Right cardiac atrium (tissue), 5 donors: ENCODE measurements at regions not wholly inside any gene's neighbourhood (a gene's known extent, or its start where the extent isn't known, plus 50 kb on each side); places are given as distances from the start of the nearest gene placed in this dataset.
"Not testable (repeated sequence)": the region's sequence is repeated elsewhere in the genome, so short reads cannot be mapped to it uniquely, and the experiment has no call there.

Source experiments
- ATAC-seq, 2 donors: fragments of 200-7000 bp; cut with Tn5 transposase; one replicate each; pipeline versions ENCODE4 v1.8.0 to v1.9.1; 2020; ENCODE audit warnings: moderate library complexity in 2 of 2, mild to moderate bottlenecking in 1 of 2
- DNase-seq, 3 donors: peaks; one replicate each; pipeline ENCODE4 v3.0.0-alpha.2; 2020
- H3K27ac ChIP-seq: one replicate; pipeline ENCODE4 v1.5.1; 2013; ENCODE audit warnings: mild to moderate bottlenecking, low read length, control low read depth, moderate library complexity
- H3K27me3 ChIP-seq: one replicate; pipeline ENCODE4 v1.6.1; 2013; ENCODE audit not compliant: control insufficient read depth, insufficient read depth
- H3K4me1 ChIP-seq: one replicate; pipeline ENCODE4 v1.6.1; 2013; ENCODE audit warnings: low read length; ENCODE audit not compliant: control insufficient read depth, insufficient read depth
- H3K4me3 ChIP-seq: one replicate; pipeline ENCODE4 v1.5.1; 2013; ENCODE audit warnings: low read length, control low read depth
- H3K9me3 ChIP-seq: one replicate; pipeline ENCODE4 v1.6.1; 2013; ENCODE audit warnings: low read length; ENCODE audit not compliant: control insufficient read depth
- WGBS: extraction: QIAGEN DNeasy Blood & Tissue Kit; methylation state at CpG from one replicate; pipeline ENCODE4 v1.1.7; 2013; 5-methylcytosine and 5-hydroxymethylcytosine counted together
- intact Hi-C, 4 donors: fragments of 100-400 bp; cut with DNase I; formaldehyde crosslinking; loops; one replicate each; pipeline versions ENCODE4 v1.11.0 to v1.14.0; 2022 to 2023
- donor health status: healthy with polysubstance abuse.
- donor health status: DM: no; HTN: yes; CAD: no.
- donor health status: DM: no; HTN: no; CAD: no.
- donor health status: DM: no; HTN: yes; CAD: no; lungs with severe emphysema.
- donor health status: DM: yes; HTN: yes; CAD: no.

GRCh38 chr16:27625050-27625697, 75.2 kb downstream of the KATNIP start:
- intact Hi-C loops = no loop called here
- WGBS = 46% methylated on average over 7 of the region's 7 CpGs
- Histone ChIP-seq H3K4me3 (no peak overlapping the region), H3K27ac (peak overlapping the region; percentile 0), H3K9me3 (no peaks in the 10 kb centered on the region), H3K27me3 (no peaks in the 10 kb centered on the region), H3K4me1 (no peaks in the 10 kb centered on the region)
- ATAC-seq (peak; percentile 73 to 78), DNase-seq (peak in 1 of 3 donors; percentile 25)

- no peak for DNase-seq
- Histone ChIP-seq H3K4me3 (no peak overlapping the region), H3K27ac (no peak overlapping the region), H3K9me3 (no peaks in the 10 kb centered on the region), H3K27me3 (no peaks in the 10 kb centered on the region), H3K4me1 (no peaks in the 10 kb centered on the region)
- 80% methylated on average over 7 of the region's 7 CpGs for WGBS
- intact Hi-C loops = no loop called here
- ATAC-seq = no peak
These were observed 77.2 kb downstream of the KATNIP start for GRCh38 chr16:27627136-27627535.

GRCh38 chr16:27628241-27628942, 78.4 kb downstream of the KATNIP start:
- Histone ChIP-seq H3K4me1 (no peaks in the 10 kb centered on the region), H3K9me3 (no peaks in the 10 kb centered on the region), H3K27ac (no peak overlapping the region), H3K4me3 (no peak overlapping the region), H3K27me3 (no peaks in the 10 kb centered on the region)
- 60% methylated on average over 15 of the region's 15 CpGs for WGBS
- no peak for DNase-seq
- intact Hi-C loops = no loop called here
- ATAC-seq = peak in 1 of 2 donors; percentile 30

- H3K9me3 ChIP-seq, H3K4me3 ChIP-seq, H3K27ac ChIP-seq, intact Hi-C loops, DNase-seq, H3K27me3 ChIP-seq, H3K4me1 ChIP-seq, ATAC-seq: not testable (repeated sequence)
- WGBS = 95% methylated on average over 8 of the region's 8 CpGs
These were observed 79.1 kb downstream of the KATNIP start for GRCh38 chr16:27628943-27629462.

GRCh38 chr16:27632216-27632615, 82.3 kb downstream of the KATNIP start:
- H3K4me3 ChIP-seq = no peak overlapping the region
- no peaks in the 10 kb centered on the region for H3K9me3 ChIP-seq
- ATAC-seq (no peak), DNase-seq (no peak)
- intact Hi-C loops = loop anchor here in 2 of 4 donors (10.0 kb wide), 2 partner anchors 433 to 443 kb away; partner anchors contain the start of gene GSG1L (in 1 of the 2)
- no peaks in the 10 kb centered on the region for H3K4me1 ChIP-seq
- 96% methylated on average over 10 of the region's 10 CpGs for WGBS
- no peaks in the 10 kb centered on the region for H3K27me3 ChIP-seq
- H3K27ac ChIP-seq = no peak overlapping the region

DNA sequence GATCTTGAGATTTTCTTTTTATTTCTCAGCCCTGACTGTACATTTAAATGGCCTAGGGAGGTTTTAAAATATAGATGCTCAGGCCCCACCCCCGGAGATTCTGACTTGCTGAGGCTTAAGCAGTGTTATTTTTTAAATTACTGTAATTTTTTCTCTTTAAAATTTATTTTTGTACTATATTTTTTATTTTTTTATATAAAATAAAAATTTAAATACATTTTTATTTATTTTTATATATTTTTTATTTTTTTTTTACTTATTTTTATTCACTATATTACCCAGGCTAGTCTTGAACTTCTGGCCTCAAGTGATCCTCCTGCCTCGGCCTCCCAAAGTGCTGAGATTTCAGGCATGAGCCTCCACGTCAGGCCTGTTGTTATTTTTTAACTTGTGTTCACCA, 83.3 kb downstream of the KATNIP start:
- Histone ChIP-seq H3K27ac (no peak overlapping the region), H3K4me1 (no peaks in the 10 kb centered on the region), H3K9me3 (no peaks in the 10 kb centered on the region), H3K27me3 (no peaks in the 10 kb centered on the region), H3K4me3 (no peak overlapping the region)
- ATAC-seq (no peak), DNase-seq (no peak)
- 96% methylated on average over 3 of the region's 3 CpGs for WGBS
- intact Hi-C loops = loop anchor here in 2 of 4 donors (10.0 kb wide), 2 partner anchors 432 to 442 kb away; partner anchors contain the start of gene GSG1L (in 1 of the 2)

GRCh38 chr16:27633721-27634120, 83.8 kb downstream of the KATNIP start:
- no peak overlapping the region for H3K27ac ChIP-seq
- intact Hi-C loops = loop anchor here in 2 of 4 donors (10.0 kb wide), 2 partner anchors 431 to 441 kb away; partner anchors contain the start of gene GSG1L (in 1 of the 2)
- no peak for ATAC-seq
- H3K4me1 ChIP-seq = no peaks in the 10 kb centered on the region
- no peak for DNase-seq
- no peaks in the 10 kb centered on the region for H3K27me3 ChIP-seq
- no peaks in the 10 kb centered on the region for H3K9me3 ChIP-seq
- no peak overlapping the region for H3K4me3 ChIP-seq

GRCh38 chr16:27634779-27635178, 84.8 kb downstream of the KATNIP start:
- Histone ChIP-seq H3K4me1 (no peaks in the 10 kb centered on the region), H3K9me3 (no peaks in the 10 kb centered on the region), H3K27ac (no peak overlapping the region), H3K4me3 (no peak overlapping the region), H3K27me3 (no peaks in the 10 kb centered on the region)
- intact Hi-C loops = loop anchor here in 2 of 4 donors (10.0 kb wide), 2 partner anchors 430 to 440 kb away; partner anchors contain the start of gene GSG1L (in 1 of the 2)
- ATAC-seq (no peak), DNase-seq (no peak)
- 75% methylated on average over 8 of the region's 8 CpGs for WGBS

GRCh38 chr16:27636453-27637240, 86.7 kb downstream of the KATNIP start:
- intact Hi-C loops = loop anchor here in 2 of 4 donors (10.0 kb wide), 2 partner anchors 428 to 438 kb away; partner anchors contain the start of gene GSG1L (in 1 of the 2)
- Histone ChIP-seq H3K4me3 (no peak overlapping the region), H3K27me3 (no peaks in the 10 kb centered on the region), H3K9me3 (no peaks in the 10 kb centered on the region), H3K4me1 (no peaks in the 10 kb centered on the region), H3K27ac (no peak overlapping the region)
- no peak for ATAC-seq
- 81% methylated on average over 7 of the region's 7 CpGs for WGBS
- DNase-seq = no peak

- H3K27ac ChIP-seq = no peak overlapping the region
- no peaks in the 10 kb centered on the region for H3K9me3 ChIP-seq
- DNase-seq = no peak
- 81% methylated on average over 15 of the region's 15 CpGs for WGBS
- intact Hi-C loops = loop anchor here in 2 of 4 donors (10.0 kb wide), 2 partner anchors 426 to 436 kb away; partner anchors contain the start of gene GSG1L (in 1 of the 2)
- H3K27me3 ChIP-seq = no peaks in the 10 kb centered on the region
- no peak overlapping the region for H3K4me3 ChIP-seq
- no peak for ATAC-seq
- H3K4me1 ChIP-seq = no peaks in the 10 kb centered on the region
These were observed 89.1 kb downstream of the KATNIP start for GRCh38 chr16:27638833-27639560.
